Mesendoderm (in vitro differentiated cells): ENCODE measurements at regions not wholly inside any gene's neighbourhood (a gene's known extent, or its start where the extent isn't known, plus 50 kb on each side); places are given as distances from the start of the nearest gene placed in this dataset.

ENCODE experiments used
- DNase-seq: peaks from one replicate; pipeline ENCODE4 v3.0.0; 2013
- H2AK5ac ChIP-seq: 2 replicates; pipeline ENCODE4 v1.6.1; 2013; ENCODE audit warnings: low read length, inconsistent platforms
- H2BK120ac ChIP-seq: 2 replicates; pipeline ENCODE4 v1.6.1; 2013; ENCODE audit warnings: low read depth, mild to moderate bottlenecking, low read length, moderate library complexity, mixed read lengths
- H2BK15ac ChIP-seq: replicated peaks from 2 replicates; pipeline ENCODE4 v1.6.1; 2013; ENCODE audit warnings: low read depth, mild to moderate bottlenecking, moderate library complexity
- H2BK5ac ChIP-seq: 2 replicates; pipeline ENCODE4 v1.6.1; 2013; ENCODE audit warnings: low read length, inconsistent platforms
- H3K18ac ChIP-seq: 2 replicates; pipeline ENCODE4 v1.6.1; 2013; ENCODE audit warnings: mild to moderate bottlenecking, low read length, mixed read lengths
- H3K23ac ChIP-seq: one replicate; pipeline ENCODE4 v1.6.1; 2013; ENCODE audit warnings: low read length
- H3K27ac ChIP-seq: 2 replicates; pipeline ENCODE4 v1.5.1; 2013; ENCODE audit warnings: low read depth, mild to moderate bottlenecking, inconsistent platforms, low read length, moderate library complexity
- H3K27me3 ChIP-seq: 2 replicates; pipeline ENCODE4 v1.6.1; 2013; ENCODE audit warnings: low read length, control low read depth, mild to moderate bottlenecking, inconsistent platforms; ENCODE audit not compliant: insufficient read depth, poor library complexity
- H3K36me3 ChIP-seq: 2 replicates; pipeline ENCODE4 v1.6.1; 2013; ENCODE audit warnings: low read length, inconsistent platforms; ENCODE audit not compliant: control insufficient read depth, insufficient read depth
- H3K4ac ChIP-seq: one replicate; pipeline ENCODE4 v1.6.1; 2013; ENCODE audit warnings: low read depth, mild to moderate bottlenecking, low read length, moderate library complexity
- H3K4me1 ChIP-seq: 2 replicates; pipeline ENCODE4 v1.6.1; 2013; ENCODE audit warnings: low read depth, low read length, inconsistent platforms; ENCODE audit not compliant: control insufficient read depth
- H3K4me2 ChIP-seq: 2 replicates; pipeline ENCODE4 v1.6.1; 2013; ENCODE audit warnings: low read length
- H3K4me3 ChIP-seq: 2 replicates; pipeline ENCODE4 v1.5.1; 2013; ENCODE audit warnings: mild to moderate bottlenecking, low read length
- H3K56ac ChIP-seq: one replicate; pipeline ENCODE4 v1.6.1; 2013; ENCODE audit warnings: low read length
- H3K79me1 ChIP-seq: 2 replicates; pipeline ENCODE4 v1.6.1; 2013; ENCODE audit warnings: low read length, inconsistent platforms
- H3K79me2 ChIP-seq: 2 replicates; pipeline ENCODE4 v1.6.1; 2013; ENCODE audit warnings: mild to moderate bottlenecking, low read length; ENCODE audit not compliant: control insufficient read depth, insufficient read depth
- H3K9ac ChIP-seq: 2 replicates; pipeline ENCODE4 v1.6.1; 2013; ENCODE audit warnings: low read length, inconsistent platforms
- H4K5ac ChIP-seq: one replicate; pipeline ENCODE4 v1.6.1; 2013; ENCODE audit warnings: low read length
- H4K8ac ChIP-seq: one replicate; pipeline ENCODE4 v1.6.1; 2013; ENCODE audit warnings: low read depth, mild to moderate bottlenecking, control low read depth, low read length, moderate library complexity
- WGBS: extraction: QIAGEN DNeasy Blood & Tissue Kit; methylation state at CpG from one replicate; pipeline ENCODE4 v1.1.7; 2013; ENCODE audit warnings: low lambda C conversion rate, missing lambda C conversion rate; ENCODE audit not compliant: insufficient coverage; ENCODE audit errors: extremely low coverage; 5-methylcytosine and 5-hydroxymethylcytosine counted together

DNA sequence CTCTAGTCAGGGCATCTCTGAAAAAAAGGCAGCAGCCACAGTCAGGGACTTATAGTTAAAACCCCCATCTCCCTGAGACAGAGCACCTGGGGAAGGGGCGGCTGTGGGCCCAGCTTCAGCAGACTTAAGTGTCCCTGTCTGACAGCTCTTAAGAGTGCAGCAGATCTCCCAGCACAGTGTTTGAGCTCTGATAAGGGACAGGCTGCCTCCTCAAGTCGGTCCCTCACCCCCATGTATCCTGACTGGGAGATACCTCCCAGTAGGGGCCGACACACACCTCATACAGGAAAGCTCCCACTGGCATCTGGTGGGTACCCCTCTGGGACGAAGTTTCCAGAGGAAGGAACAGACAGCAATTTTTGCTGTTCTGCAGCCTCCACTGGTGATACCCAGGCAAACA is 129.0 kb downstream of the ANXA5 start:
- no peaks in the 10 kb centered on the region for H3K79me2 ChIP-seq
- no peak overlapping the region for H3K23ac ChIP-seq
- H2BK120ac ChIP-seq, result no peak overlapping the region
- no peaks in the 10 kb centered on the region for H3K79me1 ChIP-seq
- H2BK15ac ChIP-seq, result no peak overlapping the region
- no peak overlapping the region for H3K4me2 ChIP-seq
- H2AK5ac ChIP-seq, result no peak overlapping the region
- H3K18ac ChIP-seq, result no peak overlapping the region
- H3K56ac ChIP-seq, result no peak overlapping the region
- H3K9ac ChIP-seq, result no peak overlapping the region
- no peak overlapping the region for H2BK5ac ChIP-seq
- no peaks in the 10 kb centered on the region for H3K36me3 ChIP-seq
- WGBS, result no CpG with 5 or more reads among the region's 4 CpGs
- H4K5ac ChIP-seq, result no peak overlapping the region
- H3K4me1 ChIP-seq, result no peaks in the 10 kb centered on the region
- H3K27me3 ChIP-seq, result no peaks in the 10 kb centered on the region
- no peak overlapping the region for H3K4me3 ChIP-seq
- H4K8ac ChIP-seq, result no peak overlapping the region
- H3K4ac ChIP-seq, result no peak overlapping the region
- DNase-seq, result peak; percentile 53
- H3K27ac ChIP-seq, result no peak overlapping the region

DNA sequence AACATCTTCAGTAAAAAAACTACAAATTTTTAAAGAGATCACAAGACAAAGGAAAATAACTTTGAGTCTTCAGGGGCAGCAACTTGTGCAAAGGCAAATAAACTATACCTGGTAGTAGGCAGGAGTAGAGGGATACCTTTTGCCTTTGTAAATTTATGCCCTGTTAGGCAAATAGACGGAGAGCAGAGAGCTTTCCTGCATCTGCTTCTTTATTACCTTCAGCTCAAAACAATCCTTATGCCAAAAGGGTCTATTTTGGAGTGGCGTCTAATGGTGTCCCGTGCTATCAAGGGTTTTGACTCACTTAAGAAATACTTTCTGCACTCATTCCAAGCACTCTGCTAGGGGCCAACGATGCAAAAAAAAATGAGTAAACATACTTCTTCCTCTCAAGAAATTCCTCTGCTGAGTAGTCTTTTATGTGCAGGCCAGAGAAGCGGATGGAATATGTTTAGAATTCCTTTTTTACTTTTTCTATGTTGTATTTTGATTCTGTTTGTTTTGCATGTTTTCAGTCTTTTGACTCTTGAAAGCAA is 131.9 kb downstream of the ANXA5 start:
- Histone ChIP-seq H3K18ac (no peak overlapping the region), H3K9ac (no peak overlapping the region), H2BK120ac (no peak overlapping the region), H3K27me3 (no peaks in the 10 kb centered on the region), H3K79me2 (no peaks in the 10 kb centered on the region), H3K4me1 (no peaks in the 10 kb centered on the region), H2BK15ac (no peak overlapping the region), H3K27ac (no peak overlapping the region), H3K79me1 (no peaks in the 10 kb centered on the region), H2BK5ac (no peak overlapping the region), H3K4me2 (no peak overlapping the region), H3K4ac (no peak overlapping the region), H2AK5ac (no peak overlapping the region), H4K8ac (no peak overlapping the region), H3K23ac (no peak overlapping the region), H4K5ac (no peak overlapping the region), H3K56ac (no peak overlapping the region), H3K4me3 (no peak overlapping the region), H3K36me3 (no peaks in the 10 kb centered on the region)
- no peak for DNase-seq
- no CpG with 5 or more reads among the region's 5 CpGs for WGBS

DNA sequence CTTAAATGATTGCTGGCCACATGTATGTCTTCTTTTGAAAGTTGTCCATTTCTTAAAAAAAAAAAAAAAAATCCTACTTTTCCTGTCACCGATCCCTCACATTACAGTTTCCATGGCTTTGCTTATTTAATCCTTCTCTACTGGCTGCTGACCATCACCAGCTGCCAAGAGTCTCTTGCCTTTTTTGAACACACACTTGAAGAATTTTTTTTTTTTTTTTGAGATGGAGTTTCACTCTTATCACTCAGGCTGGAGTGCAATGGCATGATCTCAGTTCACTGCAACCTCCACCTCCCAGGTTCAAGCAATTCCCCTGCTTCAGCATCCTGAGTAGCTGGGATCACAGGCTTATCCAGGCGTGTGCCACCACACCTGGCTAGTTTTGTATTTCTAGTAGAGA is 134.0 kb downstream of the ANXA5 start:
- H3K36me3 ChIP-seq, result no peaks in the 10 kb centered on the region
- no peak overlapping the region for H3K4ac ChIP-seq
- no peak overlapping the region for H3K27ac ChIP-seq
- WGBS, result no CpG with 5 or more reads among the region's 2 CpGs
- H3K4me2 ChIP-seq, result no peak overlapping the region
- H3K79me1 ChIP-seq, result no peaks in the 10 kb centered on the region
- no peak overlapping the region for H3K18ac ChIP-seq
- H3K56ac ChIP-seq, result no peak overlapping the region
- H3K23ac ChIP-seq, result no peak overlapping the region
- H3K27me3 ChIP-seq, result no peaks in the 10 kb centered on the region
- no peak overlapping the region for H4K5ac ChIP-seq
- no peak overlapping the region for H2AK5ac ChIP-seq
- H3K4me3 ChIP-seq, result no peak overlapping the region
- no peak overlapping the region for H2BK5ac ChIP-seq
- no peaks in the 10 kb centered on the region for H3K4me1 ChIP-seq
- no peak overlapping the region for H2BK120ac ChIP-seq
- H3K79me2 ChIP-seq, result no peaks in the 10 kb centered on the region
- H2BK15ac ChIP-seq, result no peak overlapping the region
- H4K8ac ChIP-seq, result no peak overlapping the region
- H3K9ac ChIP-seq, result no peak overlapping the region
- DNase-seq, result no peak

DNA sequence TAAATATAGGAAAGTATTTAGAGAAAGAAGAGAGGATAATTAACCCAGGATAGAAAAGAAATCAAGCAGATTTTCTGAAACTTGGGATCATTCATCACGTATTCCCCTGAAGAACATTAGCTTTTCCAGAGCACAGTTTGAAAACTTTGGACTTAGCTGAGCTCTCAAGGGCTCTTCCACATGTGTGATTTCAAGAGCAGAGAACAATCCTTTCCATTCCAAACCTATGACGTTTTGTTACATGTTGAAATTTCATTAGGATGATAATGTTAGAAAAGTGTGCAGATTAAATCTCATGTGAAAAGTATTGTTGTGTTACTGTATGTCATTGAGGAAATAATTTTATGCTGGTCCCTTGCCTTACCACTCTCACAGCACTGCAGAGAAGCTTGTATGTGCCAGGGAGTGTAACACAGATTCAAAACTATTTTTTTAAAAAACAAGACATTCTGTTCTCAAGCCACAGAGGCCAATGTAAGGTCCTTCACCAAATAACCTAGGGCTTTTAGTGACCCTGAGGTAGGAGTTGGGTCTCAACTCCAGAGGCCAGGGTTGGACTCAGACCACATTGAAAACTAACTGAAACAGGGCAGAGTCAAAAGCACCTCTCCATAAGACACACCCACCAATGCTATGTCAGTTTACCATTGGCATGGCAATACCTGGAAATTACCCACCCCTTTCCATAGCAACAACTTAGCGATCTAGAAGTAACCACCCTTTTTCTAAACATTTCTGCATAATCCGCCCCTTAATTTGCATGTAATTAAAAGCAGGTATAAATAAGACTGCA is 141.3 kb downstream of the ANXA5 start:
- no CpG with 5 or more reads among the region's 4 CpGs for WGBS

DNA sequence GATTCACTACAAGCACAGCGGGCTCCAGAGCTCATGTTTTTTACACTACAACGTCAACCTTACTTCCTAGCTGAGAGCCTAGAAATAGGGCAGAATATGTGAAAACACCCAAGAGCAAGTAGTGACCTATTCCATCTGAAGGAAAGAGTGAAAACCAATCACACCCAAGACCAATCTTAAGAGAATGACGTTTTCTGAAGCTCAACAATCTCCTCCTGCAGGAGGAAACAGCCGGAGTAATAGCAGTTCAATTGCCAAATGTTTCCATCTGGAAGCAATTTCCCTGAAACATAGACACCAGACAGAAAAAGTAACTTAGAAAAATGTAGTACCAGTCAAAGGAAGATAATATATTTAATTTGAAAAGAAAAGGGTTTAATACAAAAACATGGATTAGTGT is 142.4 kb downstream of the ANXA5 start:
- H3K79me1 ChIP-seq, result no peaks in the 10 kb centered on the region

More for the DNA sequence above, 141.3 kb downstream of the ANXA5 start:
- H2BK15ac ChIP-seq, result no peak overlapping the region
- H3K79me2 ChIP-seq, result no peaks in the 10 kb centered on the region
- H3K36me3 ChIP-seq, result no peaks in the 10 kb centered on the region
- no peak overlapping the region for H3K18ac ChIP-seq
- H3K27ac ChIP-seq, result no peak overlapping the region
- no peak overlapping the region for H2BK5ac ChIP-seq
- H3K79me1 ChIP-seq, result no peaks in the 10 kb centered on the region
- H3K23ac ChIP-seq, result no peak overlapping the region
- H2AK5ac ChIP-seq, result no peak overlapping the region
- no peak overlapping the region for H4K5ac ChIP-seq
- H3K9ac ChIP-seq, result no peak overlapping the region
- peaks cover 2% of the 10 kb centered on the region for H3K27me3 ChIP-seq
- H2BK120ac ChIP-seq, result no peak overlapping the region
- no peak overlapping the region for H3K4me2 ChIP-seq
- H3K4me1 ChIP-seq, result no peaks in the 10 kb centered on the region
- no peak overlapping the region for H3K4me3 ChIP-seq
- no peak overlapping the region for H3K4ac ChIP-seq
- no peak for DNase-seq
- no peak overlapping the region for H3K56ac ChIP-seq
- no peak overlapping the region for H4K8ac ChIP-seq

More for the DNA sequence above, 142.4 kb downstream of the ANXA5 start:
- H3K4ac ChIP-seq, result no peak overlapping the region
- H3K36me3 ChIP-seq, result no peaks in the 10 kb centered on the region
- H3K79me2 ChIP-seq, result no peaks in the 10 kb centered on the region
- H3K23ac ChIP-seq, result no peak overlapping the region
- H3K4me2 ChIP-seq, result no peak overlapping the region
- no peak overlapping the region for H3K56ac ChIP-seq
- H3K27me3 ChIP-seq, result peaks cover 2% of the 10 kb centered on the region
- H3K9ac ChIP-seq, result no peak overlapping the region
- no peak overlapping the region for H4K5ac ChIP-seq
- no CpG with 5 or more reads among the region's 4 CpGs for WGBS
- no peak for DNase-seq
- H3K4me3 ChIP-seq, result no peak overlapping the region
- no peak overlapping the region for H3K18ac ChIP-seq
- no peak overlapping the region for H3K27ac ChIP-seq
- H2BK120ac ChIP-seq, result no peak overlapping the region
- no peak overlapping the region for H2BK5ac ChIP-seq
- H2BK15ac ChIP-seq, result no peak overlapping the region
- no peak overlapping the region for H4K8ac ChIP-seq
- no peak overlapping the region for H2AK5ac ChIP-seq
- H3K4me1 ChIP-seq, result no peaks in the 10 kb centered on the region
